ENCODE measurements at regions not wholly inside any gene's neighbourhood (a gene's known extent, or its start where the extent isn't known, plus 50 kb on each side); places are given as distances from the start of the nearest gene placed in this dataset.

DNA sequence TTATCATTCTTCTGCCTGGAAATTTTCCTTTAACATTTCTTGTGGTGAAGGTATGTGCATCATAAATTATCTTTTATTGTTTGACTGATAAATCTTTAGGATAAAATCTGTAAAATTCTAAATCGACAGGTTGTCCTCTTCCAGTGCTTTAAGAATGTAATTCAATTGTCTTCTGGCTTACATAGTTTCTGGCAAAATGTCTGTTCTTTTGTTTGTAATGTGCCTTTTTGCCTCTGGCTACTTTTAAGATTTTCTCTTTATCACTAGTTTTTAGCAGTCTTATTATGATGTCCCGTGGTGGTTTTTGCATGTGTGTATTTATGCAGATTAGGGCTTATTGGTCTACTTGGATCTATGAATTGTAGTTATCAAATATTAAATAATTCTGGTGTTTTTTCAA, 203.6 kb upstream of the COPS8 start:
- no peak for DNase-seq

- no peak for DNase-seq
Measured at GRCh38 chr2:236882930-236883329, 202.8 kb upstream of the COPS8 start.

DNA sequence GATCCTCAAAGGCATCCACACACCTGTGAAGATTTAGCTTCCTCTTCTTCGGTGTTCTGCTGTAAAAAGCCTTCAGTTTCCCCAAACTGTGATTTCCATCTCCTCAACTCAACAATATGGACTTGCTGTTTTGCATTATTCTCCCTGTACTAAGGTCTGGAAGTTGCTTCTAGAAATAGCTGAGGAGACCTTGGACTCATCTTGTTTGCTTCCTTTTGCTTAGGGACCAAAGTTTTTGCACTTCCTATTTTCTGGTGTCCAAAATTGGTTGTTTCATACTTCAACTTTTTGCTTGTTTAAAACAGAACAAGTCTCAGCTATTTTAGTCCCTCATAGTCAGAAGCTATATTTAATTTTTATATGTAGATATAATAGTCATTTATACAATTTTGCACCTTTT, 201.9 kb upstream of the COPS8 start:
- DNase-seq = no peak

GRCh38 chr2:236884569-236885175, 201.0 kb upstream of the COPS8 start:
- DNase-seq = no peak

- DNase-seq = no peak
Measured at GRCh38 chr2:236886456-236886855, 199.2 kb upstream of the COPS8 start.

GRCh38 chr2:236887531-236887930, 198.2 kb upstream of the COPS8 start:
- DNase-seq = no peak

DNA sequence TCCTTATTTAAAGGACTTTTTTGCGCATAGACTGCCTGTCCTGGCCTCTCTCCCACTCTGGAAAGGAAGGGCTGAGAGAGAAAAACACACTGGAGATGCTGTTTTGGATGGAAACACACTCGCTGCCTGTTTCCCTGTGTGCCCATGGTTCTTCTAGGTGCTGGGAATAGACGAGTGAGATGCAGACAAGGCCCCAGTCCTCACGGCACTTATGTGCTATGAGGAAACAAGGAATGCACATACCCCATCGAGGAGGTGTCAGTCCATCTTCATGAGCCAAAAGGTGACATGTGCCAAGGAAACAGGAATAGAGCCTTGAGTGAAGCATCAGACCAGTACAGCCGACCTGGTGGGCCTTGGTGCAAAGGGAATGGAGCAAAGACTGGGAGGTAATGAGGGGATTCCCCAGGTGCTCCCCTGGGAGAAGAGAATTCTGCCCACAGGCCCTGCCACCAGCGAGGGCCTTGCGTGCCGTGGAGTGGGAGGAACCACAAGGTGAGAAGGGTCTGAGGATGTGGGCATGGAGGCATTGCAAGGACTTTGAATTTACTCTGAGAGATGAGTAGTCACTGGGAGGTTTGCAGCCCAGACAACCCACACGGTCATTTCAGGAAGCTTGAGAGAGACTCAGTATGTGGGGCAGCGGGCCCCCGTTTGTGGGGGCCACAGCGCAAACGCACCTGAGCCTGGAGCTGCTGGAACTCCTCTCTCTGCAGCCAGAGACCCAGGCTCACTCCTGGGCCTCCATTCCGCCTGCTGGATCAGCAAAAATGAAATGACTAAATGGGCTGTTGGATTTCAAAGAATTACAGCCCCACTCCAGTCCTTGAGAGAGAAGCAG, 197.5 kb upstream of the COPS8 start:
- DNase-seq = no peak

DNA sequence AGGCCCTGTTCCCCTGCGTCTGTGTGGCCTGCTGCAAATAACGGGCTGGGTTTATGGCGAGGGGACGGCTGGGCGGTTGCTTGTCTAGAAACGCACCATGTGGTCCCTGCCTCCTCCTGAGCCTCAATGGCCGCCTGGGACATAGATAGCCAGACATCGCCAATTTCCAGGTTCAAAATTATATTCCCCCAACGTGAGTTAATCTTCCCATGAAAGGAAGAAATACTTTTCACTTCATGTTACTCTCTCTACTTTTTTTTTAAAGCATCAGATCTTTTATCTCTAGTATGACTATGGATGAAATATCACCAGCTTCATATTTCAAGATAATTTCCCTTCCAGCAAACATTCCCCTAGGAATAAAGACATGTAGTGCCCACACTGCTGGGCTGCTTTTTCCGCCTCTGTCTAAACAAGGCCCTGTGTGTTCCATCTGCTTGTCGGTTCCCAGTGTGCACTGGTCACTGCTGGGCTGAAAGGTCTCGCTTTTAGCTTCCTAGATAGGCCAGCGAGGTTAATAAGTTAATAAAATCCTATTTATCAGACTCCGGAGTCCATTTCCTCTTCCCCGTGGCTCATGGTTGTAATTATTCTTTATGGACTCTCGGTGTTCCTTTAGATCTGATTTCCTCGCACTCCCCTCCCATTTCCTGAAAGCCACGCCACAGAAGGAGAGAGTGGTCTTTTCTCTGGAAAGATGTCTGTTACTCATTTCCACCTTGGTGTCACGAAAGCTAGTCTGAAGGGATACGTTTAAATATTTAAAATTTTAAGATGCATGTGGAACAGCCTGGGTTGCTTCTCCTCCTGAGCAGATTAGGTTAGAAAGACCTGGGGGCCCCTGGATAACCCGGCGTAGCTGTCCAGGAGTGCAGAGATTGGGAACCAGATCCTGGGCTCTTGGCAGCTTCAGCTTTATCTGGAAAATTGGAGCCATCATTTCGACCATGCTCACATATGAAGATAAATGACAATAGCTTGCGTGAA, 196.6 kb upstream of the COPS8 start:
- no peak for DNase-seq

GRCh38 chr2:236889791-236890704, 195.6 kb upstream of the COPS8 start:
- no peak for DNase-seq

DNA sequence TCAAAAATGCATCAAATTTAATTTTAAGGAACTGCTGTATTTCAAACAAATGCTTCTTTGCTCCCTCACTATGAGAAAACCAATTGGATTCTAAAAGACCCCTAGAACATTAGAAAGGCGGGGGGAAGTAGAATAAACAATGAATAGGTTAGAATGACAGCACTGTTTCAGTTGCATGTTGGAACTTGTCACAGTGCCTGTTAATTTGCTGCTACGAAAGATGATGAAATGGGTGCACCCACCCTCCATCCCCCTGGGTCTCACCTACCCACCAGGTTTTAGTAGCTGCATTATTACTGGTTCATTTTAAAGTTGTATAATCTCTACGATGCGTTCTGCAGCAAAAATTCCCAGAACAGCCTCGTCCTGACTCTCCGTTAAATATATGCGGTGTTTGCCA, 193.0 kb upstream of the COPS8 start:
- no peak for DNase-seq

GRCh38 chr2:236894791-236895190, 190.9 kb upstream of the COPS8 start:
- no peak for DNase-seq

DNA sequence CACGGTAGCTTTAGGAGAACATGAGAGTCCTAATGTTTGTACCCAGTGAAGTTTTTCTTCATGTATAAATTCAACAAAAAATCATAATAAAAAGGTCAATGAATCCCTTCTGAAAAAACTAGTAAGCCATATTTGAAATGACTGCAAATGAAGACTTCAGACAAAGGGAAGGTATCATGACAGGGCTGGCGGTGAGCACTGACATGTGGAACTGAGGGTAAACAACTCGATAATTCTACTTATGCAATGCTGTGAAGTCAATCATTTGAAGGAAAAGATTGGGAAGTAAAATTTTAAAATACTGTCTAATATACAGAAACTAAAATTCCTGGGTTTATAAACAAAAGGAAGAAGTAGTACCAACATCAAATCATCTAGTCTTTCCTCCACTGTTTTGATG, 190.2 kb upstream of the COPS8 start:
- no peak for DNase-seq

- no peak for DNase-seq
Measured at GRCh38 chr2:236896688-236897087, 189.0 kb upstream of the COPS8 start.

- DNase-seq = no peak
Measured at GRCh38 chr2:236899146-236899545, 186.5 kb upstream of the COPS8 start.

GRCh38 chr2:236899950-236900640, 185.6 kb upstream of the COPS8 start:
- DNase-seq = no peak

DNA sequence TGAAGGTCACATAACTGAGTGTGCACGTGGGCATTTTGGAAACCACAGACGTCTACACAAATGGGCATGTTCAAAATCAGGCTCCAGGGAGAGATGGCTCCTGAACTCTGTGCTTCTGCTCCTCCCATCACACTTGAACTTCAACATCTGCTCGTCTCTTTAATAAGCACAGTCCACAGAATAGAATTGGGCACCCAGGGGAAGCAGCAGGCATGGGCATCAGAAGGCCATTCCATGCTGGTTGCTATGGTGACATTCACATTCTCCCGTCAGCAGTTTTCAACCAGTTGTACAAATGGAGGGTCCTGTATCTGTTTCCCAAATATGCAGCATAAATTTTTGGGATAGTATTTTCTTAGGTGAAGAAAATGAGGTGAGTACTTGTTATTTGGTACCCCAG, 183.7 kb upstream of the COPS8 start:
- DNase-seq = no peak

GRCh38 chr2:236903978-236904377, 181.7 kb upstream of the COPS8 start:
- no peak for DNase-seq

DNA sequence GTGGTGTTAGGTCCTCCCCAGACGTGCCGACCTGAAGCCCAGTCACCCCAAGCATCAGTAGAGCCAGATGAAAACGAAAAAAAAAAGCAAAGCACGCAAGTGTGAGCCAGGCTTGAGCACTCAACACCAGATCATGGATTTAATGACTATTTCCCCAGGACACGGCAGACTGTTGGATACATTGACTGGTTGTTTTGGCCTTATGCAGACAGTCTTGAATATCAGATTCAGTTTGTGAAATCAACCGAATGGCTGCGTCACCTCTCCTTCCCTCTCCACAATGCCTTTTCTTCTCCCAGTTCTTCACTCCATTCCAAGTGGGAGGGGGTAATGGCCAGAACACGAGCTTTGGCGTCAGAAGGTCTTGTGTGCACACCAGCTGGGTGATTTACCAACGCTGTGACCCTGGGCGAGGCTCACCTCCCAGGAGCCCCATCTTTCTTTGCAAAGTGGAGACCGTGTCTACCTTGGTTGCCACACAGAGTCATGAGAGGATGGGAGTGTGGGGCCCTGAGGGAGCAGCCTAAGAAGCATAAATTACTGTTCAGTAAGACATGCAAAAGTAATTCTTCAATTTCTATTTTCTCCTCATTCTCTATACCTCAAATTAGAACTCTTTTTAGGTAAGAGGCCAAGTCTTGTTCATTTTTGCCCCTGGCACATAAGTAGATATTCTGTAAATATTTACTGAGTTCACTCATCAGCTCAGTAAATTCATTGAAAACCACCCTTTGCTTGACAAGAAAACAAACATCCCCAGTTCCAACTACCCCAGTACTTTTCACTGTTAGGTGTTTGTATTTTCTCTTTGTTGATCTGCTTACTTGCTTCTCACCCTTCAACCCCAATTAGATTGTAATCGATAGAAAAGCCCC, 181.1 kb upstream of the COPS8 start:
- no peak for DNase-seq

DNA sequence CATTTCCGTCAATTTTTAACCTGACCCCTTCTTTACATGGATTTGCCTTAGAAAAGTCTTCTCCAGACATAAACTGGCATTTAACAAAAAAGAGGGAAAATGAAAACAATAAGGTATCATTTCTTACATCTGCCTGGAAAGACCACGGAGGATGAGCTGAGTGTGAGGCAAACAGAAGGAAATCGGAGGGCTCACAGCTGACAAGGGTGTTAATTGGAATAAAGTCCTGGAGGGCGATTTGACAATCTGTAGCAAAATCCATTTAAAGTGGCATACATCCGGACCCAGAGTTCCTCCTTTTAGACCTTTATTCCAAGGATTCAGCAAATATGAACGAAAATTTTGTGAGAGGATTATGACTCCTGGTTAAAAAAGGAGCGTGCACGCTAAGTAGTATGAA, 179.7 kb upstream of the COPS8 start:
- no peak for DNase-seq

DNA sequence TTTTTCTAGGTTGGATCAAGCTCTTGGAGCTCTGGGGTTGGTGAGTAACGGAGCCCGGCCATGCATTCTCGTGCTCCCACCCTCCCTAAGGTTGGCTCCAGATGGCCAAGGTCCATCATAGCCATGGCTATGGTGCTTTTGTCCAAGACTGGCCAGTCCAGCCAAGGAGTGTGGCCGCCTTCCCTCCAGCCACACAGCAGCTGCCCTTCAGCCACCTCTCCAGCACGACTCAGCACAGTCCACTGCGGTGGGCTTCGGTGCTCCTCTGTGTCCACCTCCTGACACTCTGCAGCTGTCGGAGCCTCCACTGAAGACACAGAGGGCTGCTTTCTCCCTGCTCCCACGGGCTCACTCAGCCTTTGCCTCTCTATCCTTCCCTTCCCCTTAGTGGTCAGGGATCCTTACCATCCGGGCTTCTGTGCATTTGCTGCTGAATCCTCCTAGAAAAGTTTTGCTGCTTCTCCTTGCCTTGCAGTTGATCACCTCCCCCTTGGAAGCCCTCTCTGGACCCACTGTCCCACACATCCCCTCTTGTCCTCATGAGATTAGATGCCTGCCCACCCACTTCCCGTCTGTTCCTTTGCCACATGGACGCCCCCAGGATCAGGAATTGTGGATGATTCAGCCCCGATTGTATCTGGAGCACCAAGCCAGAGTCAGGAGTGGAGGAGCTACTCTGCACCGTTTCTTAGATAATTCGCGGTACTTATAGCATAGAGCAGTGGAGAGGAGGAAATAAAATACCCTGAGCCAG, 177.1 kb upstream of the COPS8 start:
- no peak for DNase-seq

Data from stimulated activated naive CD4-positive, alpha-beta T cell treated with Interleukin-2 at 50 U/mL for 16 hours (primary cell).